UCSD-AML1 (cell line): ENCODE measurements at regions not wholly inside any gene's neighbourhood (a gene's known extent, or its start where the extent isn't known, plus 50 kb on each side); places are given as distances from the start of the nearest gene placed in this dataset.
"Not testable (repeated sequence)": the region's sequence is repeated elsewhere in the genome, so short reads cannot be mapped to it uniquely, and the experiment has no call there.

Experiments
- DNase-seq: peaks from one replicate; lab custom pipeline; 2025; ENCODE audit not compliant: unreplicated experiment; lab: John Stamatoyannopoulos, UW

GRCh38 chr11:134613646-134614045, 201.6 kb upstream of the B3GAT1 start:
- DNase-seq: no peak

GRCh38 chr11:134612140-134613030, 200.3 kb upstream of the B3GAT1 start:
- no peak for DNase-seq

- DNase-seq: no peak
Measured at GRCh38 chr11:134611537-134611936, 199.5 kb upstream of the B3GAT1 start.

- DNase-seq: no peak
Measured at GRCh38 chr11:134610116-134610910, 198.3 kb upstream of the B3GAT1 start.

GRCh38 chr11:134609361-134610115, 197.5 kb upstream of the B3GAT1 start:
- no peak for DNase-seq

GRCh38 chr11:134607963-134608750, 196.1 kb upstream of the B3GAT1 start:
- no peak for DNase-seq

GRCh38 chr11:134606251-134606650, 194.2 kb upstream of the B3GAT1 start:
- DNase-seq: no peak

- DNase-seq: no peak
Measured at GRCh38 chr11:134604886-134605285, 192.8 kb upstream of the B3GAT1 start.

GRCh38 chr11:134599299-134599771, 187.3 kb upstream of the B3GAT1 start:
- DNase-seq: no peak

- DNase-seq: no peak
Measured at GRCh38 chr11:134598368-134598767, 186.3 kb upstream of the B3GAT1 start.

GRCh38 chr11:134597452-134597851, 185.4 kb upstream of the B3GAT1 start:
- DNase-seq: no peak

GRCh38 chr11:134596404-134596803, 184.4 kb upstream of the B3GAT1 start:
- DNase-seq: no peak

GRCh38 chr11:134592391-134592990, 180.4 kb upstream of the B3GAT1 start:
- peak; percentile 52 for DNase-seq

GRCh38 chr11:134591338-134591737, 179.3 kb upstream of the B3GAT1 start:
- DNase-seq: no peak

- no peak for DNase-seq
Measured at GRCh38 chr11:134589129-134589528, 177.1 kb upstream of the B3GAT1 start.

GRCh38 chr11:134588460-134589110, 176.5 kb upstream of the B3GAT1 start:
- DNase-seq: not testable (repeated sequence)

GRCh38 chr11:134587345-134587744, 175.3 kb upstream of the B3GAT1 start:
- no peak for DNase-seq

GRCh38 chr11:134586726-134587125, 174.7 kb upstream of the B3GAT1 start:
- no peak for DNase-seq
